ENCODE measurements at regions not wholly inside any gene's neighbourhood (a gene's known extent, or its start where the extent isn't known, plus 50 kb on each side); places are given as distances from the start of the nearest gene placed in this dataset.
A peak's percentile ranks its signal among the peaks of the same experiment; 100 is the strongest.
"Not testable (repeated sequence)": the region's sequence is repeated elsewhere in the genome, so short reads cannot be mapped to it uniquely, and the experiment has no call there.

GRCh38 chr15:81814882-81815455 is 230.8 kb downstream of the MEX3B start:
- no peak for DNase-seq

GRCh38 chr15:81813215-81813614 is 232.6 kb downstream of the MEX3B start:
- DNase-seq, result no peak

- no peak for DNase-seq
Measured at GRCh38 chr15:81812456-81812855, 233.4 kb downstream of the MEX3B start.

GRCh38 chr15:81811736-81812135 is 234.1 kb downstream of the MEX3B start:
- DNase-seq, result no peak

GRCh38 chr15:81809543-81809942 is 236.3 kb downstream of the MEX3B start:
- DNase-seq, result peak; percentile 27

GRCh38 chr15:81807806-81808205 is 238.0 kb downstream of the MEX3B start:
- DNase-seq, result no peak

GRCh38 chr15:81807186-81807585 is 238.6 kb downstream of the MEX3B start:
- DNase-seq, result no peak

GRCh38 chr15:81795899-81796298 is 249.9 kb downstream of the MEX3B start:
- no peak for DNase-seq

GRCh38 chr15:81792646-81793045 is 253.2 kb downstream of the MEX3B start:
- no peak for DNase-seq

- DNase-seq, result not testable (repeated sequence)
Measured at GRCh38 chr15:81791322-81791721, 254.5 kb downstream of the MEX3B start.

GRCh38 chr15:81789403-81789802 is 256.4 kb downstream of the MEX3B start:
- DNase-seq, result no peak

- DNase-seq, result no peak
Measured at GRCh38 chr15:81786776-81787175, 259.0 kb downstream of the MEX3B start.

GRCh38 chr15:81785679-81786078 is 260.1 kb downstream of the MEX3B start:
- DNase-seq, result no peak

GRCh38 chr15:81785181-81785580 is 260.6 kb downstream of the MEX3B start:
- DNase-seq, result no peak

GRCh38 chr15:81784751-81785150 is 261.1 kb downstream of the MEX3B start:
- DNase-seq, result no peak

GRCh38 chr15:81783586-81783985 is 262.2 kb downstream of the MEX3B start:
- no peak for DNase-seq

- DNase-seq, result no peak
Measured at GRCh38 chr15:81783076-81783475, 262.7 kb downstream of the MEX3B start.

GRCh38 chr15:81781395-81781794 is 264.4 kb downstream of the MEX3B start:
- DNase-seq, result no peak

- DNase-seq, result no peak
Measured at GRCh38 chr15:81780966-81781365, 264.9 kb downstream of the MEX3B start.

- DNase-seq, result no peak
Measured at GRCh38 chr15:81779181-81779580, 266.6 kb downstream of the MEX3B start.

GRCh38 chr15:81777546-81777945 is 268.3 kb downstream of the MEX3B start:
- DNase-seq, result no peak

GRCh38 chr15:81776976-81777375 is 268.8 kb downstream of the MEX3B start:
- no peak for DNase-seq

GRCh38 chr15:81775779-81776178 is 270.0 kb downstream of the MEX3B start:
- DNase-seq, result not testable (repeated sequence)

- DNase-seq, result no peak
Measured at GRCh38 chr15:81774309-81774708, 271.5 kb downstream of the MEX3B start.

- no peak for DNase-seq
Measured at GRCh38 chr15:81768773-81769172, 277.0 kb downstream of the MEX3B start.

All from dermis blood vessel endothelial cell (primary cell).